Retina (tissue), 1 donor: ENCODE measurements at regions not wholly inside any gene's neighbourhood (a gene's known extent, or its start where the extent isn't known, plus 50 kb on each side); places are given as distances from the start of the nearest gene placed in this dataset.
A peak's percentile ranks its signal among the peaks of the same experiment; 100 is the strongest.
"Not testable (repeated sequence)": the region's sequence is repeated elsewhere in the genome, so short reads cannot be mapped to it uniquely, and the experiment has no call there.

Experiments
- DNase-seq: peaks from one replicate; pipeline ENCODE4 v3.0.0-alpha.2; 2016

DNA sequence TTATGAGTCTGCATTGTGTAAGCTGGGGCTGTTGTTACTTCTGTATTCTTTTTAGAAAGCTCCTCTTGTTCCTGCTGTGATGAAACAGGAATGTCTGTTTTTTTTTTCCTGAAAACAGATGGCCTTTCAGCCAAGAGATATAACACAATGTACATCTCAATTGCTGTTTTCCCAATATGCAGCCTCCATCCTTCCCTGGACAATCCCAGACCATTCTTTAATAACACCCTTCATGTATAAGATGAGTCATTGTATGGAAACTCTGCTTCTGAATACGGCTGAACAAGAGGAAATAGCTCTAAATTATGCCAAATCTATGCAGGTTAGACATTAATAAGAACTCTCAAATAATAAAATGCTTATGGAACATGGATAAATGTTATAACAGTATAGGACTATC lies 60.2 kb upstream of the LRRC4C start:
- DNase-seq: no peak

DNA sequence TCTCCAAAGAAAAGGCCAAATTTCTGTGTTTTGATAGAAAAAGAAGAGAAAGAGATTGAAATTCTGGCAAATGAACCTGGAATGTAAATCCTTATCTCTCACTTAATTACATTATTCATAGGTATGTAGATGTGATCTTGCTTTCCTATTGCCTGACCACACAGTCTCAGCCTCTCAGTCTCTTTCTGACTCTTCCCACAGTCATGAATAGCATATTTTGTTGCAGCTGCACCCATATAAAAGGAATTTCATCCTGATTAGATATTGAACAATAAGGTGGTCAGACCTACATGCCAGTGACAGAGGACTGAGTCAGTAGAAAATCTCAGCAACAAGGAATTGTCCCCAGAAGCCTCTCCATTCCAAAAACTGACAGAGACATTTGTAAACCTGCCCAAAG lies 62.9 kb upstream of the LRRC4C start:
- DNase-seq: no peak

DNA sequence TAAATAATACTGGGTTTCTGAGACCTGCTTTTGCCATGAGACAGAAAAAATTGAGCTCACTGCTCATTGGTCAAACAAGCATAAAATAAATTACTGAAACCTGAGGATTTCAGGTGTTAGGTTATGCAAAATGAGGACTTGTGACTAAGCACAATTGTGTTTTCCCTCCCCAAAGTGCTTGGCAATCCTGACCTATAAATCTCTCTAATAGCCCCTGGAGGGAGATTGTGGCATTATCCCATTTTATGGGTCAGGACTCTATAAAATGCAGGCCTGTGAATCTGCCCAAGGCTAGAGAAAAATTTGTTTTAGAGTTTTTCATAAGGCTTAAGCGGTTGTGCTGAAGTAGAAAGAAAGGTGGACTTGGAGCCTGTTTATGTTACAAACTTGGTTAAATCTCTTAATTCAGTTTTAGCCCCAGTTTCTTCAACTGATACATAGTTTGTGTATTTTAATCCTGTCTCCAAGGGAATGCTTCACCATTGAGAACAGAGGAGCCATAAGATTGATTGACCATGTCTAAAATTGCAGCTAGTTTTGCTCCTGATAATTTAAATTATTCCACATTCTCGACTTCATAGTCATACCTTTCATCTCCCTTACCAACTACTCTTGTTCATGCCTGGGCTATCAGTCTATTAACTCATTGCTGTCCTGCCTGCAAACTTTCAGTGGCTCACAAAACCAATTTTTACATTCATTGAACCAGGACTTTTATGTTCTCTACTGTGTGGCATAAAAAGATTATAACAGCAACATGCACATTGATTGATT lies 63.6 kb upstream of the LRRC4C start:
- no peak for DNase-seq

DNA sequence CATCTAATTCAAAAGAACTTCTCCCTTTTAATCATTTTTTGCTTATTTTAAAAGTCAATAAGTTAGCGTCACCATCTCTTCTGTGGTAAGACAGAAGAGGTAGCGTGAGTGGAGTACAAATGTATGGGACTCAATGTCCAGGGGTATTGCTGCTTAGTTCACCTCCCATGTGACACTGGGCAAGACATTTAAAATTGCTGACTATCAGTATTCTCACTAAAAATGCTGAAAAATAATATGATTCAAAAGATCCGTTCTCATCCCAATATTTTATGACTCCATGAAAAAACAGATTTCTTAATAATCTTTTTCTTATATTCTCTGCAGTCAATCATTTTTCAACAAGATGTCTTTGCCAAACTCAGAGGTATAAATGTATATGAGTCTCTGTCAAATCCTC lies 68.1 kb upstream of the LRRC4C start:
- no peak for DNase-seq

DNA sequence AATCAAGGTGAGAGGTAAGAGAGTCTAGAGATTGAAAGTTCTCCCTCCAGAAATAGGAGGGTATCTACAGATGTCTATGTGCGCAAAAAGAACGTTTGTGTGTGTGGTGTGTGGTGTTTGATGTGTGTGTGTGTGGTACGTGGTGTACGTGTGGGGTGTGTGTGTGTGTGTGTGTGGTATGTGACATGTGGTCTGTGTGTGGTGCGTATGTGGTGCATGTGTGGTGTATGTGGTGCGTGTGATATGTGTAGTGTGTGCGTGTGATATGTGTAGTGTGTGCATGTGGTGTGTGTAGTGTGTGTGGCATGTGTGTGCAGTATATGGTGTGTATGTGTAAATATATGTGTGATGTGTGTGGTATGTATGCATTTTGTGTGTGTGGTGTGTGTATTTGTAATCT lies 73.0 kb upstream of the LRRC4C start:
- no peak for DNase-seq

DNA sequence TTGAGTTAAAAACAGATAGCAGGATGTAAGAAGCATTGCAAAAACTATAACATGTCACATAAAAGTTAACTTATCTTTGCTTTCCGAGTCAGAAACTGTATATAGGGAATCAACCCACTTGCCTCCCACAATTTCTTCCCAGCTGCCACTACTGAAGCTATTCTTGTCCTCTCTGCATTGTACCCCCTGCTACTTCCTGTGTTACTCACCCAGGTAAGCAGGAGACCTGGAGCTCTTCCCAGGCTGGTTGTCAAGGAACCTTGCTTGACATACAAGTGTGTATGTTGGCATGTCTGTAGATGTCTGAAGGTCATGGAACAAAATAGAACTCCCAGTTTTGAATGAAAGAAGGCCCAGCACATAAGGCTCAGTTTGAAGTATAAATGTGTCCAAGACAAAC lies 74.3 kb upstream of the LRRC4C start:
- no peak for DNase-seq

DNA sequence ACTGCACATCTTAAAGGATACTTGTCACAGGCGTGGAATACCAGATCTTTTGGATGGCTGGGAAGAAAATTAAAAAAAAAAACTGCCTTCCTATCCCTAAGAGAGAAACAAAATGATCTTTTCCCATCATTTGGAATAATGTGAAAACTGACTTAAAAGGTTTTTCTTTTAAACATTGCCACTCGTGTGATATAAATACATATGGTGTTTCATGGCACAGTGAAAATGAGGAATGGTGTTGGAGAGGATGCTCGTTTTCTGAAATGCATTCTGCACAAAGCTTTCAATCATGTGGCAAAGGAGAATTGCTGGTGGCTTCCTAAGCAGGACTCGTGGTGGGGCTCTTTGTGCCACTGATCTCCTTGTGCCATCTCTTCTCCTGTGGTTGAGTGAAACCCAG lies 74.9 kb upstream of the LRRC4C start:
- DNase-seq: no peak

DNA sequence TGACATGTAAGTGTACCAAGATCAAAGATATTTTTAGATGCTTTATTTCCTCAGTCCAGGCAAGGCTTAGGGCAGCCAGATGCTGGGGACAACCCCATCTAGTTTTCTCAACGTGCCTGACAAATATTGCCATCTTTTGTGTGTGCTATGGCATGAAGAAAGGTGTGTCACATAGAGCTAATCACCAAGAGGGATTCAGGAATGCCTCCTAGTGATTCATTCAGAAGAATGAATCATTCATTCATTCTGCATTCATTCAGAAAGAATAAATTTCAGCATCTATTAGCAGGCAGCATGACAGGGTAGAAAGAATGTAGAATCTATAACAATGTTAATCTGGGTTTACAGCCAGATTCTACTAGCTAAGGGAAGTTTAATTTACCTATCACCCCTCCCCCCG lies 75.4 kb upstream of the LRRC4C start:
- DNase-seq: no peak

DNA sequence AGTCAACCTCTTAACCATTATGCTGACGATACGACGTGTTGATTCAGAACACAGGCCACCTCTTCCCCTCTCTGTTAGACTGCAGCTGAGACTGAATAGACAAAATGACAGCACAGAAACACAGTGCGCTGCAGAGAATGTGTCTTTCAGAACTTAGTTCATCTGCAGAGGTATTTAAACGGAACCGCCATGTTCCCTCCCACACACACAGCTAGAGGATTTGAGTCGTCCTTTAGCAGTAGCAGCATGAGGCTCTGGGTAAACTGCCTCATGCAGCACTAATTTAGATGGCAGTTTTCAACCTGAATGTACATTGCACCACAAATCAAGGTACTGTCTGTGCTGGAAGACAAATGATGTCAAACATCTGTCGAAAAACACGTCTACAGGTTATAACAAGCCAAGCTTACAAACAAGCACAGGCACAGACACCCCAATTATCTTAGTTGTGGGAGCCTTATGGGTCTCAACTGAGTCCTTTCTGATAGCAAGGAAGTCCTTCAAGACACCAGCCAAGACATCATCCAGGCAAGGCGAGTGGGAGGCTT lies 76.6 kb upstream of the LRRC4C start:
- no peak for DNase-seq

DNA sequence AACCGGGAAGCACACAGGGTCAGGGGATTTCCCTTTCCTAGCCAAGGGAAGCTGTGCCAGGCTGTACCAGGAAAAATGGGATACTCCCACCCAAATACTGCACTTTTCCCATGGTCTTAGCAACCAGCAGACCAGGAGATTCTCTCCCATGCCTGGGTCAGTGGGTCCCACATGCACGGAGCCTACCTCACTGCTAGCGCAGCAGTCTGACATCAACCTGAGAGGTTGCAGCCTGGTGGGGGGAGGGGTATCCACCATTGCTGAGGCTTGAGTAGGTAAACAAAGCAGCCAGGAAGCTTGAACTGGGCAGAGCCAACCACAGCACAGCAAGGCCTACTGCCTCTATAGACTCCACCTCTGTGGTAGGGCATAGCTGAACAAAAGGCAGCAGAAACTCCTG lies 85.5 kb upstream of the LRRC4C start:
- DNase-seq: not testable (repeated sequence)

DNA sequence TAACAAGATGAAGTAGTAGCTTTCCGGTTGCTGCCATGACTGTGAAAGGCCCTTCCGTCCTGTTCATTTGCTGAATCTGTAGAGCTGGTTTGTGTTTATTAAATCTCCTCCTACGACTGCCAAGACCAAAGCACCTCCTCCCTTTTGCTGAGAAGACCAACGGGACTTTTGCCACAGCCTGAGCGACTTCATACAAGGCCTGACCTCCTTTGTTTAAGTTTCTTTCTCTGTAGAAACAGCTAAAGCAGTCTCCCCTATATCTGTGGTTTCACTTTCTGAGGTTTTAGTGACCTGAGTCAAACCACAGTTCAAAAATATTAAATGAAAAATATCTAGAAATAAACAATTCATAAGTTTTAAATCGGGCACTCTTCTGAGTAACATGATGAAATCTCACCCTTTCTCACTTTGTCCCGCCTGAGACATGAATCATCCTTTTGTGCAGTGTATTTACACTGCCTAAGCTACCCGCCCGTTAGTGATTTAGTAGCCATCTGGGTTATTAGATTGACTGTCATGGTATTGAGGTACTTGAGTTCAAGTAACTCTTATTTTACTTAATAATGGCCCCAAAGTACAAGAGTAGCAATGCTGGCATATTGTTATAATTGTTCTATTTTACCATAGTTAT lies 119.1 kb upstream of the LRRC4C start:
- DNase-seq: no peak

DNA sequence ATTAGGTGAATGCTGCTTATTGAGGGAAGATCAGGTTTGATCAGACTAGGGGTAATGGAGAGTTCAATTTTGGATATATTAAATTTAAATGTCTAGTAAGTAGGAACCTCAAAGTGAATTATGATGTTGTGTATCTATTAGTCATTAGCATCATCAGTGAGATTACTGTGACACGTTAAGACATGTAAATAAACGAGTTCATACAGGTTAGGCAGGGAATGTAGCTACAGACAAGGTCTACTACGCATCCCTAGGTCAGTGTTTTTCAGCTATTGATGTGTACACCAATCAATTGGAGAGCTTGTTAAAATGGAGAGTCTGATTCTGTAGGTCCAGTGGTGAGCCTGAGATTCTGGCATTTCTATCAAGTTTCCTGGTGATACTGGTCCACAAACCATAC lies 120.1 kb upstream of the LRRC4C start:
- no peak for DNase-seq

DNA sequence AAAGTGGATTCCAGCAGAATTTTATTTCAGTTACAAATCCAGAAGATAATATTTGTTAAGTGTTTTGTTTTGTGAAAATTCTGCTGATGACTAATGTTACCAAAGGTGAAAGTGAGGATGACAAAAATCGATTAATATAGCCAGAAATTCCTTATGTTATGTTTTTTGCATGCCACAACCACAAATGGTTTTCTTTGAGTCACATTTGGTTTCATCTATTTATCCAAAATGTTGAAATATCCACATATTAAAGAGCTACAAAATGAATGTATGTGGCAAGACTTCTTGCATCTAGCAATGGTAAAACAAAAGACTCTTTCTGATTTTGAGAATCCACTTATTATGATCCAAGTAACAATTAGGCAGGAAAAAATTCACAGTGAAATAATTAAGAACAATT lies 150.1 kb upstream of the LRRC4C start:
- no peak for DNase-seq

DNA sequence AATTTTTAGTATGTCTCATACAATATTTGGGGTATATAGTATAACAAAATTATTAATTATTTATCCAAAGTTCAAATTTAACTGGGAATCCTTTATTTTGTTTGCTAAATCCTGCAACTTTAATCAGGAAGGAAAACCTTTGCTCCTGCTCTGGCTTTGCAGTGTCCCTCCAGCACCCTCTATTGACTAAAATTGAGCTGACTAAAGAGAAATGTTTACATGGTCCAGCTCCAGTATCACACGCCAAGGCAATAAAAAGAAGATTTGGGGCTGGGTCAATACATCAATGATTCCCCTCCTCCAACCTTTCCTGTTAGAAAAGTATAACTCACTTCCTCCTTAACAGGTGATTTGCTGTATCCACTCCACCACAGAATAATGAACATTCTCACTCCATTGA lies 153.0 kb upstream of the LRRC4C start:
- no peak for DNase-seq

DNA sequence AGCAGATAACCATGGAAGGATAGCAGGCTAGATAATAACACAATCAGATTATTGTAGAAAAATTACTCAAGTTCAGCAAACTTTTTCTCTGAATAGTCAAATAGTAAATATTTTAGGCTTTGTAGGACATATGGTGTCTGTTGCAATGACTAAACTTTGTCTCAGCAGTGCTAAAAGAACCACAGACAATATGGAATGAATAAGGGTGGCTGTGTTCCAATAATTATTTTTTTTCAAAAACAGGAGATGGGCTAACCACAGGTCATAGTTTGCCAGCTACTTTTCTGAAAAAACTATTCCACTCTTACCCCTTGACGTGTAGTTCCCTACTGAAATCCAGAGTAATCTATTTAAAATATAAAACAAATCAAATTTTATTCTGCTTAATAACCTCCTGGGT lies 153.9 kb upstream of the LRRC4C start:
- DNase-seq: no peak

DNA sequence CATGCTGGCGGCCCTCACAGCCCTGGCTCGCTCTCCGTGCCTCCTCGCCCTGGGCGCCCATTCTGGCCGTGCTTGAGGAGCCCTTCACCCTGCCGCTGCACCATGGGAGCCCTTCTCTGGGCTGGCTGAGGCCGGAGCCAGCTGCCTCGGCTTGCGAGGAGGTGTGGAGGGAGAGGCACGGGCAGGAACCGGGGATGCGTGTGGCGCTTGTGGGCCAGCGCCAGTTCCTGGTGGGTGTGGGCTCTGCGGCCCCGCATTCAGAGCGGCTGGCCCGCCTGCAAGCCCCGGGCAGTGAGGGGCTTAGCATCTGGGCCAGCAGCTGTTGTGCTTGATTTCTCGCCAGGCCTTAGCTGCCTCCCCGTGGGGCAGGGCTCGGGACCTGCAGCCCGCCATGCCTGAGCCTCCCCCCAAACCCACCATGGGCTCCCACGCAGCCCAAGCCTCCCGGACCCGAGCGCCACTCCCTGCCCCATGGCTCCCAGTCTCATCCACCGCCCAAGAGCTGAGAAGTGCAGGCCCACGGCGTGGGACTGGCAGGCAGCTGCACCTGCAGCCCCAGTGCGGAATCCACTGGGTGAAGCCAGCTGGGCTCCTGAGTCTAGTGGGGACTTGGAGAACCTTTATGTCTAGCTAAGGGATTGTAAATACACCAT lies 163.4 kb upstream of the LRRC4C start:
- DNase-seq: no peak

DNA sequence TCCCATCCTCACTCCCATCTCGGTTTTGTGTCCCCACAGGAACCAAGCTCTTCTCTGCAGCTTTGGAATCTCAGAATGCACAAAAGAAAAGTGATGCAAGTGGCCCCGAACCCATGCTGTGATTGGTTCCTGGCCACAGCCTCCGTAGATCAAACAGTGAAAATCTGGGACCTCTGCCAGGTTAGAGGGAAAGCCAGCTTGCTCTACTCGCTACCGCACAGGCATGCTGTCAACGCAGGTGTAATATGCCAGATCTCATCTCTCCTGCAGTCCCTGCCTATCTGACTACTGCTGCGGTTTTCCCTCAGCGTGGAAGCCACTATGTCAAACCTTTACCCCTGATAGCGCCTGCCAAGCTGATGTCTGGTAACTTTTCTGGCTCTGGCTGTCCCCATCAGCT lies 200.5 kb upstream of the LRRC4C start:
- DNase-seq: no peak

DNA sequence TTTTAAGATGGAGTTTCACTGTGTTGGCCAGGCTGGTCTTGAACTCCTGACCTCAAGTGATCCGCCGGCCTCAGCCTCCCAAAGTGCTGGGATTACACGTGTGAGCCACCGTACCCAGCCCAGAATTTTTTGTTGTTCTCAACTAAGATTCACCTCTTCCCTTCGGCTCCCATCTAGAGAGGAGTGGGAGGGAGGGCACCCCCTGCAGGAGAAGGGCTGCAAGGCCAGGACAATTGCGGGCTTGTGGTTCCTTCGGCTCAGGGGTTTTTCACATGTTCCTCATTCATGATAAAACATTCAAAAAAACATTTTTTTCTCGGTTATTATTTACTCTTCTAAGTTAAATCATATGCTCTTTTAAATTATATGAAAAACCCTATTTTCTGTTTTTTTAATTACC lies 201.1 kb upstream of the LRRC4C start:
- DNase-seq: no peak

DNA sequence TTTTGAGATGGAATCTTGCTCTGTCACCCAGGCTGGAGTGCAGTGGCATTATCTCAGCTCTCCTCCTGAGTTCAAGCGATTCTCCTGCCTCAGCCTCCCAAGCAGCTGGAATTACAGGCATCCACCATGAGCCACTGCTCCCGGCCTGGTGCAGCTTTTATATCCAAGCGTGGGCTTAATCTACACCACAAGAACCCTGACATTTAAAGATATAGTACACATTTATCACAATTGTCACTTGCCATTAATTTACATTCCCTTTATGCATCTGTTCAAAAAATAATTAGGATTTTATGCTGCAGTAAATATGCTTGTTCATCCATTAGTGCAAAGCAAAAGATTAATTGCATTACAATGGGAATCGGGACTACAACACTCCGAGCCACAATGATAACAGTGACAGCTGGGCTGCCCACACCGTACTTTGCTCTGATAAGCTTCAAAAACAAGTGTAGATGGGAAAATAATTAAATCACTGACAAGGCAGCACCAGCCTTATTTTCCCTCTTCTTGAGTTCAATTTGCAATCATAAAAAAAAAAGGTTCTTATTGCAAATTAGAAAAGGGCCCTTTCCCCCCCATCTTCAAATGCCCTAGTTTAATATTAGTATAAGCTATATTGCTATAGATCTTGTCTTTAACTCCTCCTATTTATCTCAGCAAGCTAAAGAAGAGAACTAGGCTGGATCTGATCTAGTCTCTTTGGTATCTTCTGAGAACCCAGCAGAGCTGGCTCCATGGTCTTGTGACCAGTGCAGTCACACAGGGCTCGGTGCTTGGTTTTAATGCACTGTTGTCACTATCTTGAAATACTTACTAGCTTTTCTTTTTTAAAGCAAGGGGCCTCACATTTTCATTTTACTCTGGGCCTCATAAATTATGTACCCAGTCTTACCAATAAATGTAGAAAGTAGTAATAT lies 206.2 kb upstream of the LRRC4C start:
- peak; percentile 36 for DNase-seq

DNA sequence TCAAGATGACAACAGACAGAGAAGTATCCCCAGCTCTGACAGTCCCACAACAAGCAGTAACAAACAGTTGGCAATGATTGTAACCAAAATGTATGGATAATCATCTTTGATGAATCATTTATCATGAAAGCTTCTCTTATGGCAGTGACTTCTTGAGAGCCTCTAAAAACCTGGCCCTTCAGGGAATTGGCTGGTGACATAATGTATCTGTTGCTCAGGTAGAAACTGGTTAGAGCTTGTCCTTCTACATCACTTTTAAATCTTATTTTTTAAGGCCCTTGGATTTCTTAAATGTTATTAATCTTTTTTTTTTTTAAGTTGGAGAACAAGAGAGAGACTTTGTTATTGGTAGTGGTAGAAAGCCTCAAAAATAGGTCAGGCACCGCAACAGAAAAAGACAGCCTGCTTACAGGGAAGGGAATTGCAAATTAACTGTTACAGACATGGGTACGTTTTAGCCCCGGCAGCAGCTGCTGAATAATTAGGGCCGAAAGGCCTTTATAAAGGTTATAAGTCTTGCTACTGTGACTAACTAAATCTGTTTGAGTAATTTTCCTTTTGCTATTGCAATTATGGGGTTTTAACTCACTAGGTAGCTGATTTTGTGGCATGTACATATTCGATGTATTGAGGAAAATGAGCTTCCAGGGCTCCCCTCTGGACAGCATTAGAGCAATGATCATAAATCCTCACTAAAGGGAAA lies 207.7 kb upstream of the LRRC4C start:
- peak; percentile 59 for DNase-seq

DNA sequence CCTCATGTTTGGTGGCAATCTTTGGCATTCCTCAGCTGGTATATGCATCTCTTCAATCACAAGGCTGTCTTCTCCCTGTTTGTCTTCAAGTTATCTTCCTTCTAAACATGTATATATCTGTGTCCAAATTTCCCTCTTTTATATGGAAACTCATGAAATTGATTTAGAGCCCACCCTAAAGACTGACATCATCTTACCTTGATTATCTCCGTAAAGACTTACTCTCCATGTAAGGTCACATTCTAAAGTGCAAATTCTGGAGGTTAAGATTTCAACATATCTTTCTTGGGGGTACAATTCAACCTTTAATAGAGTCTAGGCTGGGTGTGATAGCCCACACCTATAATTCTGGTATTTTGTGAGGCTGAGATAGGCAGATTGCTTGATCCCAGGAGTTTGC lies 215.8 kb upstream of the LRRC4C start:
- DNase-seq: no peak

DNA sequence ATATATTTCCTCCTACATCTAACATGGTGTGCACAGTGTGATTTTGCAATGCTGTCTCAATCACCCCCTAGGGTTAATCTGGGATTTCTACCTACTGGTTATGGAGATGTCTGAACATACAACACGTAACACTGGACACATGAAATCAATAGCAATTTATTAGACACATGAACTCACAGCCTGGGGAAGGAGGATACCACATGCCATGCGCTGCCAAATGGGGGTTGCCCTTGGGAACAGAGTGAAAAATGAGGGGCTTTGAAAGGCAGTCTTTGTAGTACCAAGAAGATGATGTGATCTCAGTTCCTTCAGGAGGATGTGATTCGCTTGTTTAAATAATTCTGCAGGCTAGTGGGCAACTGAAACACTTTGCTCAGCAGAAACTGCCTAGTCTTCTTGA lies 253.6 kb upstream of the LRRC4C start:
- DNase-seq: no peak
